NCI-H446 treated with DMSO at 0.1 percent for 48 hours (cell line): ENCODE measurements at regions not wholly inside any gene's neighbourhood (a gene's known extent, or its start where the extent isn't known, plus 50 kb on each side); places are given as distances from the start of the nearest gene placed in this dataset.
"Not testable (repeated sequence)": the region's sequence is repeated elsewhere in the genome, so short reads cannot be mapped to it uniquely, and the experiment has no call there.

Source experiments
- DNase-seq: peaks from one replicate; lab custom pipeline; 2025; lab: John Stamatoyannopoulos, UW

- no peak for DNase-seq
Measured at GRCh38 chr13:58202099-58202498, 570.6 kb downstream of the PCDH17 start.

GRCh38 chr13:58207501-58207900, 576.0 kb downstream of the PCDH17 start:
- no peak for DNase-seq

GRCh38 chr13:58235454-58235853, 603.9 kb downstream of the PCDH17 start:
- DNase-seq, result no peak

GRCh38 chr13:58238972-58239773, 607.6 kb downstream of the PCDH17 start:
- DNase-seq, result no peak

GRCh38 chr13:58239774-58240268, 608.3 kb downstream of the PCDH17 start:
- DNase-seq, result no peak

- no peak for DNase-seq
Measured at GRCh38 chr13:58247080-58247479, 615.5 kb downstream of the PCDH17 start.

GRCh38 chr13:58254943-58255342, 623.4 kb downstream of the PCDH17 start:
- no peak for DNase-seq

- DNase-seq, result no peak
Measured at GRCh38 chr13:58266271-58266670, 634.7 kb downstream of the PCDH17 start.

- DNase-seq, result no peak
Measured at GRCh38 chr13:58298556-58299135, 667.1 kb downstream of the PCDH17 start.

GRCh38 chr13:58300224-58300623, 668.7 kb downstream of the PCDH17 start:
- no peak for DNase-seq

GRCh38 chr13:58300974-58301681, 669.6 kb downstream of the PCDH17 start:
- no peak for DNase-seq

- no peak for DNase-seq
Measured at GRCh38 chr13:58302349-58302748, 670.8 kb downstream of the PCDH17 start.

GRCh38 chr13:58306062-58306461, 674.5 kb downstream of the PCDH17 start:
- no peak for DNase-seq

GRCh38 chr13:58313219-58313618, 681.7 kb downstream of the PCDH17 start:
- no peak for DNase-seq

- DNase-seq, result no peak
Measured at GRCh38 chr13:58318495-58319167, 687.1 kb downstream of the PCDH17 start.

GRCh38 chr13:58324161-58324560, 692.6 kb downstream of the PCDH17 start:
- no peak for DNase-seq

GRCh38 chr13:58329746-58330145, 698.2 kb downstream of the PCDH17 start:
- no peak for DNase-seq

GRCh38 chr13:58340895-58341294, 709.4 kb downstream of the PCDH17 start:
- no peak for DNase-seq

GRCh38 chr13:58341318-58341717, 709.8 kb downstream of the PCDH17 start:
- no peak for DNase-seq

GRCh38 chr13:58343076-58343475, 711.5 kb downstream of the PCDH17 start:
- DNase-seq, result no peak

GRCh38 chr13:58352100-58352499, 720.6 kb downstream of the PCDH17 start:
- not testable (repeated sequence) for DNase-seq

GRCh38 chr13:58369936-58370335, 738.4 kb downstream of the PCDH17 start:
- DNase-seq, result no peak
